ENCODE measurements at regions not wholly inside any gene's neighbourhood (a gene's known extent, or its start where the extent isn't known, plus 50 kb on each side); places are given as distances from the start of the nearest gene placed in this dataset.

GRCh38 chr2:157182834-157183396, 74.6 kb upstream of the GALNT5 start:
- H2BK120ac ChIP-seq (ENCODE audit: low read depth, low read length), result peak overlapping the region; percentile 100
- peak; percentile 80 for ATAC-seq (ENCODE audit: low read depth)
- H3K4me1 ChIP-seq (ENCODE audit: control insufficient read depth, insufficient read depth, low read length), result peaks cover 20% of the 10 kb centered on the region
- H3K14ac ChIP-seq (replicated peaks; ENCODE audit: low read depth, low read length), result peak overlapping the region; percentile 99
- no peaks in the 10 kb centered on the region for H3K9me3 ChIP-seq (ENCODE audit: control insufficient read depth, insufficient read depth, low read length)
- peak overlapping the region; percentile 95; the same call in 1 of the 2 replicates for H4K5ac ChIP-seq (ENCODE audit: low read depth, low read length)
- peak overlapping the region; percentile 30; the same call in 1 of the 2 replicates for H3K9ac ChIP-seq (ENCODE audit: low read depth, low read length)
- intact Hi-C loops (cut with micrococcal nuclease), result loop anchor here (2.0 kb wide), 1 partner anchor 126 kb away; no protein-coding TSS in a partner anchor
- dilution Hi-C loops (cut with HindIII; ENCODE audit: low sequenced_read_pairs, unreplicated experiment), result no loop called here
- peak overlapping the region; percentile 51; the same call in 1 of the 2 replicates for H3K4me2 ChIP-seq (ENCODE audit: low read depth, low read length)
- CTCF ChIA-PET, result interaction anchor here (0.7 to 1.5 kb wide), 4 partner anchors 11 to 290 kb away, joined by 3 to 5 read pairs (median 4); no protein-coding TSS in a partner anchor
- H2BK5ac ChIP-seq (ENCODE audit: low read depth, low read length, poor library complexity, severe bottlenecking), result peak overlapping the region; percentile 99
- peak overlapping the region; percentile 93 for H2BK15ac ChIP-seq (ENCODE audit: low read depth, low read length)
- peaks cover 6% of the 10 kb centered on the region for H3K9me1 ChIP-seq (ENCODE audit: insufficient read depth, low read length)
- peak overlapping the region; percentile 100 for H4K91ac ChIP-seq (ENCODE audit: insufficient read depth, low read depth, low read length)
- H3K79me1 ChIP-seq (ENCODE audit: low read depth in 1 of 2, low read length in 2 of 2), result no peaks in the 10 kb centered on the region
- in situ Hi-C loops (cut with MboI; ENCODE audit: low sequenced_read_pairs), result loop anchor here (5.0 to 10.0 kb wide), 2 partner anchors 288 to 856 kb away; no protein-coding TSS in a partner anchor
- POLR2A ChIA-PET (ENCODE audit: unreplicated experiment), result interaction anchor here (0.7 kb wide), 1 partner anchor 647 kb away, joined by 3 read pairs; no protein-coding TSS in a partner anchor
- H2BK20ac ChIP-seq (ENCODE audit: low read depth, low read length), result peak overlapping the region; percentile 100
- no peak overlapping the region for H3K4me3 ChIP-seq (ENCODE audit: insufficient read depth, low read depth, low read length)
- peak; percentile 97 for DNase-seq
- H4K20me1 ChIP-seq (ENCODE audit: insufficient read depth, low read length), result no peaks in the 10 kb centered on the region
- H3K27me3 ChIP-seq (ENCODE audit: control insufficient read depth, insufficient read depth, low read length), result no peaks in the 10 kb centered on the region
- H3K36me3 ChIP-seq (ENCODE audit: control insufficient read depth, insufficient read depth, low read length), result no peaks in the 10 kb centered on the region
- no CpG with 5 or more reads among the region's 3 CpGs for whole genome bisulfite sequencing, 2 experiments (ENCODE audit: extremely low coverage in 2 of 2, insufficient read length in 1 of 2)
- H2AFZ ChIP-seq (replicated peaks; ENCODE audit: low read length, poor library complexity), result no peak overlapping the region
- H3K27ac ChIP-seq (ENCODE audit: insufficient read depth, low read length), result peak overlapping the region; percentile 92
- peak overlapping the region; percentile 95 for H3K56ac ChIP-seq (ENCODE audit: extremely low read depth, insufficient read depth, low read length)
- BruUV-seq (replicated peaks), result no TSS peak
- H3K18ac ChIP-seq (ENCODE audit: low read depth, low read length), result peak overlapping the region; percentile 96
- peak overlapping the region; percentile 98; the same call in 1 of the 2 replicates for H3K23ac ChIP-seq (ENCODE audit: low read depth, low read length)
- peak overlapping the region; percentile 97 for H4K8ac ChIP-seq (ENCODE audit: low read depth in 2 of 2, low read length in 2 of 2)
- peak overlapping the region; percentile 100 for H3K4ac ChIP-seq (ENCODE audit: low read depth, low read length)
- peak overlapping the region; percentile 98 for H2AK5ac ChIP-seq (ENCODE audit: low read depth, low read length)
- no peak overlapping the region for H2AK9ac ChIP-seq (replicated peaks; ENCODE audit: low read depth, low read length, poor library complexity)
- TF ChIP-seq SMC3 (IDR thresholded peaks at IDR 0.05; ENCODE audit: low read depth, low read length), result no peak
- no peak; the same call in 1 of the 2 replicates for TF ChIP-seq ELK1 (IDR thresholded peaks at IDR 0.05; ENCODE audit: borderline replicate concordance, low read depth, low read length)
- no peak; the same call in 1 of the 2 replicates for TF ChIP-seq BHLHE40 (IDR thresholded peaks at IDR 0.05; ENCODE audit: low read depth, low read length)
- no peak for TF ChIP-seq NFE2L2 (IDR thresholded peaks at IDR 0.05; ENCODE audit: low read depth, low read length)
- no peak for TF ChIP-seq USF2 (IDR thresholded peaks at IDR 0.05; ENCODE audit: low read depth, low read length)
- peak; percentile 83 for TF ChIP-seq FOS (IDR thresholded peaks at IDR 0.05; ENCODE audit: low read depth, low read length)
- TF ChIP-seq MAZ (IDR thresholded peaks at IDR 0.05; ENCODE audit: borderline replicate concordance, low read depth, low read length), result no peak
- TF ChIP-seq RFX5 (IDR thresholded peaks at IDR 0.05; ENCODE audit: low read depth, low read length), result no peak
- TF ChIP-seq MAFK (IDR thresholded peaks at IDR 0.05; ENCODE audit: low read depth, low read length), result no peak
- peak; percentile 69 for TF ChIP-seq POLR2A (IDR thresholded peaks at IDR 0.05; ENCODE audit: low read depth, low read length)
- TF ChIP-seq CTCF (conservative IDR thresholded peaks at IDR 0.05; ENCODE audit: low read depth, low read length), result no peak
- no peak for TF ChIP-seq CHD1 (IDR thresholded peaks at IDR 0.05; ENCODE audit: low read depth, low read length)
- no peak; the same call in 1 of the 2 replicates for TF ChIP-seq RAD21 (IDR thresholded peaks at IDR 0.05; ENCODE audit: low read length)
- no peak for TF ChIP-seq MXI1 (IDR thresholded peaks at IDR 0.05; ENCODE audit: borderline replicate concordance, low read depth, low read length)
- peak; percentile 68 for TF ChIP-seq CEBPB (IDR thresholded peaks at IDR 0.05; ENCODE audit: low read depth, low read length)

All from IMR-90 (cell line).